HEK293T (cell line): ENCODE measurements at regions not wholly inside any gene's neighbourhood (a gene's known extent, or its start where the extent isn't known, plus 50 kb on each side); places are given as distances from the start of the nearest gene placed in this dataset.

Source experiments
- FOXK2 ChIP-seq: fragments of 450-650 bp; IDR thresholded peaks from 2 replicates; pipeline ENCODE4 v1.6.1; 2016; ENCODE audit warnings: mild to moderate bottlenecking
- NFRKB ChIP-seq: fragments of 450-650 bp; IDR thresholded peaks from 2 replicates; pipeline ENCODE4 v1.6.1; 2016; ENCODE audit warnings: mild to moderate bottlenecking, moderate library complexity
- SP1 ChIP-seq: fragments of 450-650 bp; IDR thresholded peaks from 2 replicates; pipeline ENCODE4 v1.6.1; 2017
- SUZ12 ChIP-seq: fragments of 450-650 bp; IDR thresholded peaks from 2 replicates; pipeline ENCODE4 v1.6.1; 2016; ENCODE audit warnings: mild to moderate bottlenecking

DNA sequence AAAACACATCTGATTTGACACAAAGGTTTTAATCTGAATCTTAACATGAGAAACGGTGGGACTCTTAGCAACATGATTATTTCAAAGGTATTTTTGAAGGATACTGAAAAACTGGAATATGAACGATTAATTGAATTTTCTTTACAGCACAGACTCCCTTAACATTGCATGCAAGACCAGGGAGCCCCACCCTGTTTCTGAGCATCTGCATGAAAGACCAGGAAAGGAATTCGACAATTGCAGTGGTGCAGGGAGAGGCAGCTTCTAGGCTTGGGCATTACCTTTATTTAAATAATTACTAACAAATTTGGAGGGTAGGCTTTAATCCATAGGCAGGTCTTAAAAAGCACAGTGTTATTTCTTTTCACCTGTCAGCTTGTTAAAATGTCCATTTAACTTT lies 240.6 kb upstream of the TOPAZ1 start:
- TF ChIP-seq SUZ12 (no peak), NFRKB (no peak), SP1 (no peak), FOXK2 (no peak)
